ENCODE measurements at regions not wholly inside any gene's neighbourhood (a gene's known extent, or its start where the extent isn't known, plus 50 kb on each side); places are given as distances from the start of the nearest gene placed in this dataset.

GRCh38 chr16:88300463-88300835 is 82.3 kb upstream of the ZNF469 start:
- Histone ChIP-seq H3K9ac (ENCODE audit: low read depth, low read length) (no peak overlapping the region), H3K27ac (ENCODE audit: low read length) (no peak overlapping the region), H2AFZ (ENCODE audit: low read depth, low read length) (no peak overlapping the region), H3K9me3 (ENCODE audit: insufficient read depth, low read length, severe bottlenecking) (peaks cover 2% of the 10 kb centered on the region), H3K4me2 (ENCODE audit: insufficient read depth, low read length) (no peak overlapping the region), H3K79me2 (ENCODE audit: insufficient read depth, low read length) (no peaks in the 10 kb centered on the region), H3K4me3 (ENCODE audit: low read depth in 1 of 2, low read length in 2 of 2) (no peak overlapping the region), H3K27me3 (ENCODE audit: insufficient read depth, low read length, poor library complexity) (no peaks in the 10 kb centered on the region), H3K4me1 (ENCODE audit: insufficient read depth, low read length) (no peaks in the 10 kb centered on the region), H4K20me1 (ENCODE audit: insufficient read depth, low read length) (no peaks in the 10 kb centered on the region), H3K36me3 (ENCODE audit: insufficient read depth, low read length) (no peaks in the 10 kb centered on the region)
- DNase-seq: no peak
- TF ChIP-seq EZH2 (IDR thresholded peaks at IDR 0.05; ENCODE audit: borderline replicate concordance, low read depth, low read length, severe bottlenecking): no peak
- no peak for TF ChIP-seq CTCF (IDR thresholded peaks at IDR 0.05; ENCODE audit: borderline replicate concordance, extremely low read depth, low read length, poor library complexity, severe bottlenecking)
- ATAC-seq (ENCODE audit: insufficient read depth, low read depth): no peak

GRCh38 chr16:88301431-88301830 is 81.3 kb upstream of the ZNF469 start:
- no peak for TF ChIP-seq CTCF (IDR thresholded peaks at IDR 0.05; ENCODE audit: borderline replicate concordance, extremely low read depth, low read length, poor library complexity, severe bottlenecking)
- no peak for TF ChIP-seq EZH2 (IDR thresholded peaks at IDR 0.05; ENCODE audit: borderline replicate concordance, low read depth, low read length, severe bottlenecking)
- Histone ChIP-seq H3K9ac (ENCODE audit: low read depth, low read length) (no peak overlapping the region), H3K36me3 (ENCODE audit: insufficient read depth, low read length) (no peaks in the 10 kb centered on the region), H3K27ac (ENCODE audit: low read length) (no peak overlapping the region), H2AFZ (ENCODE audit: low read depth, low read length) (no peak overlapping the region), H3K79me2 (ENCODE audit: insufficient read depth, low read length) (no peaks in the 10 kb centered on the region), H3K9me3 (ENCODE audit: insufficient read depth, low read length, severe bottlenecking) (peaks cover 4% of the 10 kb centered on the region), H3K4me2 (ENCODE audit: insufficient read depth, low read length) (no peak overlapping the region), H3K4me1 (ENCODE audit: insufficient read depth, low read length) (no peaks in the 10 kb centered on the region), H3K4me3 (ENCODE audit: low read depth in 1 of 2, low read length in 2 of 2) (no peak overlapping the region), H4K20me1 (ENCODE audit: insufficient read depth, low read length) (no peaks in the 10 kb centered on the region), H3K27me3 (ENCODE audit: insufficient read depth, low read length, poor library complexity) (no peaks in the 10 kb centered on the region)
- no peak for DNase-seq
- ATAC-seq (ENCODE audit: insufficient read depth, low read depth): no peak

GRCh38 chr16:88301886-88302285 is 80.9 kb upstream of the ZNF469 start:
- ATAC-seq (ENCODE audit: insufficient read depth, low read depth): no peak
- no peak for TF ChIP-seq EZH2 (IDR thresholded peaks at IDR 0.05; ENCODE audit: borderline replicate concordance, low read depth, low read length, severe bottlenecking)
- no peak for TF ChIP-seq CTCF (IDR thresholded peaks at IDR 0.05; ENCODE audit: borderline replicate concordance, extremely low read depth, low read length, poor library complexity, severe bottlenecking)

GRCh38 chr16:88302666-88303065 is 80.1 kb upstream of the ZNF469 start:
- TF ChIP-seq EZH2 (IDR thresholded peaks at IDR 0.05; ENCODE audit: borderline replicate concordance, low read depth, low read length, severe bottlenecking) (no peak), CTCF (IDR thresholded peaks at IDR 0.05; ENCODE audit: borderline replicate concordance, extremely low read depth, low read length, poor library complexity, severe bottlenecking) (no peak)
- no peak overlapping the region for H2AFZ ChIP-seq (ENCODE audit: low read depth, low read length)
- no peak for ATAC-seq (ENCODE audit: insufficient read depth, low read depth)

More at GRCh38 chr16:88301886-88302285, 80.9 kb upstream of the ZNF469 start:
- Histone ChIP-seq H3K27me3 (ENCODE audit: insufficient read depth, low read length, poor library complexity) (no peaks in the 10 kb centered on the region), H3K9me3 (ENCODE audit: insufficient read depth, low read length, severe bottlenecking) (peaks cover 4% of the 10 kb centered on the region), H3K9ac (ENCODE audit: low read depth, low read length) (no peak overlapping the region), H3K27ac (ENCODE audit: low read length) (no peak overlapping the region), H3K79me2 (ENCODE audit: insufficient read depth, low read length) (no peaks in the 10 kb centered on the region), H4K20me1 (ENCODE audit: insufficient read depth, low read length) (no peaks in the 10 kb centered on the region), H2AFZ (ENCODE audit: low read depth, low read length) (no peak overlapping the region), H3K4me2 (ENCODE audit: insufficient read depth, low read length) (no peak overlapping the region), H3K4me1 (ENCODE audit: insufficient read depth, low read length) (no peaks in the 10 kb centered on the region), H3K36me3 (ENCODE audit: insufficient read depth, low read length) (no peaks in the 10 kb centered on the region), H3K4me3 (ENCODE audit: low read depth in 1 of 2, low read length in 2 of 2) (no peak overlapping the region)
- no peak for DNase-seq

More at GRCh38 chr16:88302666-88303065, 80.1 kb upstream of the ZNF469 start:
- Histone ChIP-seq H3K79me2 (ENCODE audit: insufficient read depth, low read length) (no peaks in the 10 kb centered on the region), H3K9me3 (ENCODE audit: insufficient read depth, low read length, severe bottlenecking) (peaks cover 4% of the 10 kb centered on the region), H3K27me3 (ENCODE audit: insufficient read depth, low read length, poor library complexity) (no peaks in the 10 kb centered on the region), H3K4me1 (ENCODE audit: insufficient read depth, low read length) (no peaks in the 10 kb centered on the region), H3K4me3 (ENCODE audit: low read depth in 1 of 2, low read length in 2 of 2) (no peak overlapping the region), H3K9ac (ENCODE audit: low read depth, low read length) (no peak overlapping the region), H3K4me2 (ENCODE audit: insufficient read depth, low read length) (no peak overlapping the region), H4K20me1 (ENCODE audit: insufficient read depth, low read length) (no peaks in the 10 kb centered on the region), H3K36me3 (ENCODE audit: insufficient read depth, low read length) (no peaks in the 10 kb centered on the region), H3K27ac (ENCODE audit: low read length) (no peak overlapping the region)
- no peak for DNase-seq
